ENCODE measurements at regions not wholly inside any gene's neighbourhood (a gene's known extent, or its start where the extent isn't known, plus 50 kb on each side); places are given as distances from the start of the nearest gene placed in this dataset.

DNA sequence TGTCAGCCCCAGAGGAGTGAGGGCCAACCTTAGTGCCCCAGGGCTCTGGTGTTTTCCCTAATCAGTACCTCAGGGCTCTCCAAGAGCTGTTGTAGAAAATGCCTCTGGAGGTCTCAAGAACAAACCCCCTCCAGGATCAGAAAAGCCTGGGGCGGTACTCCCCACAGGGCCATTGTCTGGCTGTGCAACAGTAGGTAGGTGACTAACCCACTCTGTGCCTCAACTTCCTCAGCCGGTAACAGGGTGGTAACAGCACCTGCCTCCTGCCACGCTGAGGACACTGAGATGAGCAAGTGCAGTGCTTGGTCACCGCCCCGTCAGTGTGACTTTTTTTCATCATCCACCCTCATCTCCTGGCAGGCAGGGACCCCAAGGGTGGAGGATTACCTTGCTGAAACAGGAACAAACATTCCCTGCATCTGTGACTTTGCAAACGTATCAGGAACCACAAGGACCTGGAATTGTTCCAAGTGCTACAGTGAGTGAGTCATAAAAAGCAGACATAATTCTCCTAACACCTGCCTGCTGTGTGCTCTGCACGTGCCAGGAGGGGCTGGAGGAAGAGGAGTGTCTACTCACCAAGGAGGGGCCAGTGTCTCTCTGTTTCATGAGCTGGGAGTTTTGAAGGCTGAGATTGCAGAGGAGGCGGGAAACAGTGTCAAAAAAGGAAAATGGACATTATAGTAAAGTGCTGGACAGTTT is 440.8 kb downstream of the NPHP4 start:
- no peak for DNase-seq (ENCODE audit: extremely low read depth, low read depth)

DNA sequence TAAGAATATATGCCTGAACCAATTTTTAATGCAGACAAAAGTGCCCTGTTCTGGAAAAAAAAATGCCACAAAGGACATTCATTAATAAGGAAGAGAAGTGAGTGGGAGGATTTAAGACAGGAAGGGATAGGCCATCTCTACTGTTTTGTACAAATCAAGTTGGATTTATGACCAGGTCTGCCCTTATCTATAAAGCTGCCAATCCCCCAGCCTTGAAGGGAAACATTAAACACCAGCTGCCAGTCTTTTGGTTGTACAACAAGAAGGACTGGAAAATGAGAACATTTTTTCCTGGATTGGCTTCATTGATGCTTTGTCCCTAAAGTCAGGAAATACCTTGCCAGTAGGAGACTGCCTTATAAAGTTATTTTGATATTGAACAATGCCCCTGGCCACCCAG is 444.0 kb downstream of the NPHP4 start:
- no peak for DNase-seq (ENCODE audit: extremely low read depth, low read depth)

DNA sequence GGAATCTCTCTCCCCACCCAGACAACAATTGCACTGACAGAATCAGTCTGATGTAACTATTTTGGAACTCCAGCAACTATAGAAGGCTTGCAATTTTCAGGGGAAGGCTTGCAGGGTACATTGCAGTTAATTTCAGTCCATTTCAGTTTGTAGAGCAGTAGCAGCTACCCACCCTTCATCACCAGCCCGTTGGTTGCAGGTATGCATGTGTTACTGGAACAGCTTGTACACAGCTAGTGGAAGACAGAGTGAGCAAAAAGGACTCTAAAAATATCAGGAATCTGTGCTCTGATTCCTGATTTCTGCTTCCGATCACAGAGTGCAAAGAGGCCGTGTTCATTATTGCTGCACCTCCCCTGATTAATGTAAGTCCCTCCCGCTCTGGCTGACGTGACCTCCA is 449.0 kb downstream of the NPHP4 start:
- no peak for DNase-seq (ENCODE audit: extremely low read depth, low read depth)

DNA sequence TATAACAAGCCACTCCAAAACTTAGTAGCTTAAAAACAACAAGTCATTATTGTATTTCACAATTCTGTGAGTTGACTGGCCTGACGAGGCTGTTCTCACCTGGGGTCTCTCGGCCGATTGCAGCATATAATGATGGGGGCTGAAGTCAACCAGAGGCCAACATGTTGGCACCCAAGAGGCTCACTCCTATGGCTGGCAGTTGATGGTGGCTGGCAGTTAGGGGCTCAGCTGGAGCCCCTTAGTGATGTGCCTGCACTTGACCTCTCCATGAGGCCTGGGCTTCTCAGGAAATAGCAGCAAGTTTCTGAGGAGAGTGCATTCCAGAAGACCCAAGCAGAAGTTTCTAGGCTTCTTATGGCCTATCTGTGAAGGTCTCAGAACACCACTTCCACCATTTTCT is 459.4 kb downstream of the NPHP4 start:
- DNase-seq (ENCODE audit: extremely low read depth, low read depth) = no peak

DNA sequence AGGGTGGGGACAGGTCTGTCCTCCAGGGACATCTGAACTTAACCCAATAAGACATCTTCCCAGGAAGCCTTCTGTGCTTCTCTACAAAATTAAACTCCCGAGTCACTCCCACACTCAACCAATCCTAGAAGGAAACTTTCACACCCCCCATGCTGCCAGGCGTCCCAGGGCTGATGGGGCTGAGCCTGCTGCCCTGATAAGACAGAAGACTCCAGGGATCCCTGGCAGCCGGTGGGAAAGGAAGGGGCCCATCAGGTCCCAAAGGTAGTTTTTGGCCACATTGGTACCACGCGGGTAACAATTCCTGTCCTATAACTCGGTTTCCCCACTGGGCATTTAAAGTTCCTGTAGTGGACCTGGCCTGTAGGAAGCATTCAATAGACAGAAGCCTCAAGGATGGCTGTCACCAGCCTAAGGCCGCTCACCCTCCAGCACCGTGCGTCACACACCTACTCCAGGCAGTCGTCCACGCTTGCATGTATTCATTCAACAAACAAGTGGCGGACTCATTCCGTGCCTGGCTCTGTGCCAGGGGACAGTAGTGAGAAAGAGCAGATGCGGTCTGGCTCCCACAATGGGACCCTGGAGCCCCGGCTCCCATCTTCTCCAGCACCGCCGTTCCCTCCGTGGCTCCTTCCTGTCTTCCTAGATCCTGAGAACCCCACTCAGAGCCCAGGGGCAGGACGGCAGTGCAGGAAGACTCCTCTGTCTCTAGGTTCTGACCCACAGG is 465.2 kb downstream of the NPHP4 start:
- no peak for DNase-seq (ENCODE audit: extremely low read depth, low read depth)

DNA sequence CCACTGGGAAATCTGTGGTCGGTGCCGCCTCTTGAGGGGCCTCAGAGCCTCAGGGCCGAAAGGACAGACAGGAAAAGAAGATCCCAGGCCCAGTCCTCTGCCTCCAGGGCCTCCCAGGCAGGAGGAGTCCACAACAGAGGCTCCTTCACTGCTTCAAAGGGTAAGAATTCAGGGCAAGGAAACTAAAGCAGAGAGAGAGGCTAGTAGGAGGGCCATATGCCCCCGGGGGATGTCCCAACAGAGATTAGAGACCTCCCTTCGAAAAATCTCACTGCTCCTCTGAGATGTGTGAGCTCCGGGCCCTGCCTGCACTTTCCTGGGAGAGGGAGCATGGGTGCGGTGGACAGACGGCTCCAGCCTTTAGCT is 465.9 kb downstream of the NPHP4 start:
- DNase-seq (ENCODE audit: extremely low read depth, low read depth) = no peak

DNA sequence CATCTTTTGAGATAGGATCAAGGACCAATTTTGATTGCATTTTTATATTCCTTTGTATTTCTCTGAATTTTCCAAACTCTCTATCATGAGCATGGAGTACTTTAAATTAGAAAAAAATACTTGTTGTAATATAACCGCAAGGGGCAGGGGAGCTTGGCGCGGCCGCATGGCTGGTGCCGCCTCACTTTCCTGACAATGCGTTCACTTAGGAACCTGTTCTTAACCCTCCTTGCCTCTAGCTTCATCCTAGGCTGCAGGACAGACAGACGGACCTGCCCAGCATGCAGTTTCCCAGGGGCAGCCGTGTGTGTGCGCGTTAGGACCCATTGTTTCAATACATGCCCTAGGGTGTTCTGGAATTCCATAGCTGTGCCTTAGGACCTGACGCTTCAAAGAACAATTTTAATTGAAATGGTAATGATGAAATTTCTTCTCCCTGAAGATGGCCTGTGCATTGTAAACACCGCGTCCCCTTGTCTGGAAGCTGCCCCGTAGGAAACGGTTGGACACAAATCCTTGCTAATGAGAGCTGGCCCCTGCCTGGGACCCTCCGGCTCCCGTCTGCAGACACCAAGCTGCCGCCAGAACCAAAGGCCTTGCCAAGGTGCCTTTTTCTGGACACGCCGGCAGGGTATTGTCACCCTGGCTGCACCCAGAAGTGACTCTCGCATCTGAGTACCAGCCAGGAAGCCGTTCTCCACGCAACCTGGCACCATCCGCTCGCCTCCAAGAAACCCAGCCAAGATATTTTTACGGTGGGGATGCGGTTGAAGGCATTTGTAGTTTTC is 466.4 kb downstream of the NPHP4 start:
- DNase-seq (ENCODE audit: extremely low read depth, low read depth) = no peak

DNA sequence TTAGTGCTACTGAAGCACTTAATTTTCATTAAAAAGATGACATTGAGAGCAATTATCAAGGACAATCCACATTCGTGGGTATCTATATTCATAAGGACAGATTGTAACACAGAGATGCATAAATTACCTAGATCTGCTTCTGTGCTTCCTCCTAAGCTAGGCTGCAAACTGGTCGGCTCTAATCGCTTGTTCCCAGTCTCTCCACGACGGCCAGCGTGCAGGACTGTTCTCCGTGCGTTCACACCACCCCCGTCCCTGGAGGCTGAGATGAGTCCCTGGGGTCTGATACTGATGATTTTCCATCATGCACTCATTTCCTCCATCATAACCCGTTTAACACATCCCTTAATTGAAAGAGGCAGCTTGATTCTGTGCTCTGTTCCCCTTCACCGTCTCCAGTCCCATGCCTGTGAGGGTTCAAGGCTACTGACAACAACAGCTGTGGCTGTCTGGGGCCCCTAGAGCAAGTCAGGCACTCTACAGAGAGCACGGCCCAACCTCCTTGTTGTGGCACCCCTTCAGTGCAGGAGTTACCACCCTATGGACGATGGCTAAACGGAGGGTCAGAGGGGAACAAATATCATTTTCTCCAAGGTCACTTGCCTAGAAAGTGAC is 469.6 kb downstream of the NPHP4 start:
- DNase-seq (ENCODE audit: extremely low read depth, low read depth) = no peak

DNA sequence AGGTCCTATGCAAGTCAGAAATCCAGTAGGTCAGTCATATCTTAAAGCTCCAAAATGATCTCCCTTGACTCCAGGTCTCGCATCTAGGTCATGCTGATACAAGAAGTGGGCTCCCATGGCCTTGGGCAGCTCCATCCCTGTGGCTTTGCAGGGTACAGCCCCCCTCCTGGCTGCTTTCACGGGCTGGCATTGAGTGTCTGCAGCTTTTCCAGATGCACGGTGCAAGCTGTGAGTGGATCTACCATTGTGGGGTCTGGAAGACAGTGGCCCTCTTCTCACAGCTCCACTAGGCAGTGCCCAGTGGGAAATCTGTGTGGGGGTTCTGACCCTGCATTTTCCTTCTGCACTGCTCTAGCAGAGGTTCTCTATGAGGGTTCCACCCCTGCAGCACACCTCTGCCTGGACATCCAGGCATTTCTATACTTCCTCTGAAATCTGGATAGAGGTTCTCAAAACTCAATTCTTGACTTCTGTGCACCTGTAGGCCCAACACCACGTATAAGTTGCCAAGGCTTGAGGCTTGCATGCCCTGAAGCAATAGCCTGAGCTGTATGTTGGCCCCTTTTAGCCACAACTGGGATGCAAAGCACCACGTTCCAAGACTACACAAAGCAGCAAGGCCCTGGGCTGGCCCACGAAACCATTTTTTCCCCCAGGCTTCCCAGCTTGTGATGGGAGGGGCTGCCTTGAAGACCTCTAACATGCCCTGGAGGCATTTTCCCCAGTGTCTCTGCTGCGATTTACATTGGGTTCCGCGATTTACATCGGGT is 472.7 kb downstream of the NPHP4 start:
- no peak for DNase-seq (ENCODE audit: extremely low read depth, low read depth)

DNA sequence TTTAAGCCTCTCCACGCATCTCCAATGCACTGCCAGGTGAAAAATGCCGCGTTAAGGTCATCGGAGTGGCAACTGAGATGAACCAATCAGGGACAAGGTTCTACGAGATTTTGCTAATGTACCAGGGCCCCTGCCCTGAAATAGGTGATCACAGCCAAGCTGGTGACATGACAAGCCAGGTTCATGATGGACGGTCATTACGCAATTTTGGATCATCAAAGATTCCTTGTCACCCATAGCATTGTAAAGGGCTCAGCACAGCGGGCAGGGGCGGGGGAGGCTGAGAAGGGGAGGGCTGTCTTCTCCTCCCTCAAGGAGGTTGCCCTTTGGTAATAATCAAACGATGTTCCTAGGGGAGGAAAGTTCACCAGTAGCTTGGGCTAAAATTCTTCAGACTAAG is 475.5 kb downstream of the NPHP4 start:
- no peak for DNase-seq (ENCODE audit: extremely low read depth, low read depth)

DNA sequence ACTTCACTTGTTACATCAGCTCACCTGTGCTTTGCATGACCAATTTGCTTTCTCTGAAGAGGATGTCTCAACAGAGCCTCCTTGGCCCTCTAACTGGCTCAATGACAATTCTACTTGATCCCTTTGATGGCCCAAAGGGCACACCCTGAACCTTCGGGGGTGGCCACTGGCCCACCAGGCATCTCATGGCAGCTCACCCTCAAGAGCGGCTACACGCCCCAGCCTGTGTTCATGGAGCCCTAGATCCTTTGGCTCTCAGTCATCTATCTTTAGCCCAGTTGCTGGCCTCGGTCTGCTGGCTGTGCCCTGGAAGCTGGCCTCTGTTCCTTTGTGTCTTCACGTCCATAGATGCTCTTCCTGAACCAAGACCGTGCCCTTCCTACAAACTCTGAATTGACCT is 476.7 kb downstream of the NPHP4 start:
- DNase-seq (ENCODE audit: extremely low read depth, low read depth) = no peak

DNA sequence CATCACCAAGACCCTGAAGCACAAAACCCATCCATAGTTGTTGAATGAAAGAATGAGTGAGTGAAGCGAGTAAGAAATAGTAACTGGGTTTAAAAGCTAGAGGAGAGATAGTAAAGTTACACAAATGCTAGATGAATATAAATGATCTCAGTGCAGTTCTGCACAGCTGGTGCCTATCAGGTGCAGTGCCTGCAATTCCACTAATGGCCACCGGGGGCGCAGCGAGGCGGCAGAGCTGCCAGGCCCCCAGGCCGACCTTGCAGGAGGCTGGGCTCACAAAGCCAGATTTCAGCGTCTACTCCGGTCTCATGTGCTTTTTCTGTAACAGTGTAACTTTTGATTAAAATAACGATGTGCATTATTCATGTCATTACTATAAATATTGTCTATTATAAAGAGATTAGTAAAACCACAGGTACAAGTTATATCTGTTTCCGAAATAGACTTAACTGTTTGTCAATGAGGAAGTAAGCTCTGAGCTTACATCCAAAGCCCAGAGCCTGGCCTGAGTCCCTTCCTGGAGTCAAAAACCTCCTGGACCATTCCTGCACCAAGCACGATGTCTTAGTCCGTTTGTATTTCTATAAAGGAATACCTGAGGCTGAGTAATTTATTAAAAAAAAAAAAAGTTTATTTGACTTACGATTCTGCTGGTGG is 477.6 kb downstream of the NPHP4 start:
- peak; percentile 14 for DNase-seq (ENCODE audit: extremely low read depth, low read depth)

DNA sequence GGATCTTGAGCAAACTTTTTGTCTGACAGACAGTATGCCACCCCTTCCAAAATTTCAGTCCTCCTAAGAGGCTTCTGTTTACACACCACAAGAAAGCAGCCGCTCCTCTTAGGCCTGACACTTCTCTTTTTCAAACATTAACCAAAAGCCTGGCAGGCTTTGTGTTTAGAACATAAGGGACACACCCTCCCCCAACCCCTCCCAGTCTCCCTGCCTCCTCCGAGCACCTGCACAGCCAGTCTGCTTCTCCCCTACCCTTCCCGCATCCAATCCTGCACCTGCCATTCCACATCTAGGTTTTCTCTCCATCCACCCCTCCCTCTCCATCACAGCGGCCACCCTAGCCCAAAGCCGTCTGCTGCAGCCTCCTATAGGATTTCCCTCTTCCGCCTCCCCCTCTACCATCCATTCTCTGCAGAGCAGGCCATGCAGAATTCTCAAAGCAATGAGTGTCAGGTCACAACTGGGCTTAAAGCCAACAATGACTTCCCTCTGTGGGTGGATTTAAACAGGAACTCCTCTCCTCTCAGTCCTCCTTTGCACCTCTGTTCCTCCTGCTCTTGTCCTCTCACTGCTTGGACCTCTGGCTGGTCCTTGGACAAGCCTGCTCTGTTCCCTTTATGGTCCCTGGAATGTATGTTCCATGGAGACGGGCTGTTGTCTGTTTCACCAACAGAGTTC is 478.2 kb downstream of the NPHP4 start:
- DNase-seq (ENCODE audit: extremely low read depth, low read depth) = no peak

DNA sequence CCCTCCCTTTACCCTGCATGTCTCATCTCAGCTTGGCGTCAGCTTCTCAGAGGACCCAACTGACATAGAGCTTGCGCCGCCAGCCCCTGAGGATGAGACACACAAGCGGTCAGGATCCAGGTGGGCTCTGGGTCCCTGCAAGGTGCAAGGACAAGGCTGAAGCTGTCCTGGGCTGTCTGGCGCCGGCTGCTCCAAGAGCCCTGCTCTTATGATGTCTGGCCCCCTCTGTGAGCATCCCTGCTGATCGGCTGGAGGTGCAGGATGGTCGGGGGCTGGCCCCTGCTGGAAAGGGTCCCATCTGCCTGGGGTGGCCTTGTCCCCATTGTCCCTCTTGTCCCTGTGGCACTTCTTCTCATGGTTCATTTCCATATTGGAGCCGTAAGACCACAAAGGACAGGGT is 479.0 kb downstream of the NPHP4 start:
- DNase-seq (ENCODE audit: extremely low read depth, low read depth) = no peak

DNA sequence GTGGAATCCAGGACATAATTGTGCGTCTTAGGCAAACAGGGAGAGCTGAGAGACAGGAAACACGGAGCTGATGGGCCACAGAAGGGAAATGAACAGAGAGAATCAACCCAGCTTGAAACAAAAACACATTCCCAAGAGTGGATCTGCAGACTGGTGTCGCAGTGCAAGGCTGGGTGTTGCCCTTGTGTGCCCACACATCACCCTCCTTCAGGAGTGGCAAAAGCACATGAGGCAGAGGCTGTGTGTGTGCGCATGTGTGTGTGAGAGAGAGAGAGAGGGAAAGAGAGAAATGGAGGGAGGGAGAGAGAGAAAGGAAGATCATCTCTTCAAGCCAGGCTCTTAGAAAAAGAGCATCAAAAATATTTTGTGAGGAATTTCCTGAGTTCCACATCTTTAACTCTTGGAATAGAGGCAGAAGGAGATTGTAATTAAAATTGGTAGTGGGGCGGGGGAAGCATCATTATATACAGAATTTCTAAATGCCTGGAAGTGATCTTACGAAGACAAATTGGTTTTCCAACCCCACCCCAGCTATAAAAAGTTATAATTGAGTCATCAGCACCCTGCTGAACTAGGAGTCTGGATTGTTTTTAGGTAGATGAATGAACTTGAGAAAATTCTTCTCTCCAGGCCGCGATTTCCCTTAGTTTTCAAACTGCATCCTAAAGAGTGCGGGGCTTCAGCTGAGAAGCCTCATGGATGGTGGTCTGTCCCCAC is 480.7 kb downstream of the NPHP4 start:
- no peak for DNase-seq (ENCODE audit: extremely low read depth, low read depth)

DNA sequence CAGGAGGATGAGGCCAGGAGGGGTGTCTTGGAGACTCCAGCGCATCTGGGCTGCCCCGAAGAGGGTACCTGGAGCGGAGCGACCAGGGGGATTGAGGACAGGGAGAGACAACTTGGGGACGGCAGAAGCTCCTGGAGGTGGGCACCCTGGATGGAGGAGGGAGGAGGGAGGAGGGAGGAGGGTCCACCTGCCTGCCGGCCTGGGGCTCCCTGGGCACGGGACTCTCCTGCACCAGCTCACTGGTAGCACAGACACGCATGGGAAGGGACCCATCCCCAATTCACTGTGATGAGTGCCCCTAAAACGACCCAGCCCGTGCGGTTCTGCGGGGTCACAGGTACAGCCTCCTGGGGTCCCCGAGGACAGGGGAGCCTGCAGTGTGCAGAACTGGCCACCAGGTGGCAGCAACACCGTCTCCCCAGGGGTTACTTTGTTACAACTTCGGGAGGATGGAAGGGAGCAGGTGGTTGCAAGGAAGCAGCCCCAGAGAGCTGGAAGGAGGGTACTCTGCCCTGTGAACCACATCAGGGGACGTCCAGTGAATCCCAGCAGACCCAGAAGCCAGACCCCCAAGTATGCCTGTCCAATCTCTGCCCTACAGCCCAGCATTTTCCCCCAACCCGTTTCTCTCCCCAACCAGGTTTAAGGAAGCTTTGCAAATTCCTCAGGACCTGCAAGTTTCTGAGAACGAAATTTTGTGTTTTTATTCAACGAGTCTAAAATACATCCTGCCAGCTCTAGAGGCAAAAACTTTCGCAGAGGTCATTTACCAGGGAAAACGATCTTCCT is 482.4 kb downstream of the NPHP4 start:
- peak; percentile 12 for DNase-seq (ENCODE audit: extremely low read depth, low read depth)

DNA sequence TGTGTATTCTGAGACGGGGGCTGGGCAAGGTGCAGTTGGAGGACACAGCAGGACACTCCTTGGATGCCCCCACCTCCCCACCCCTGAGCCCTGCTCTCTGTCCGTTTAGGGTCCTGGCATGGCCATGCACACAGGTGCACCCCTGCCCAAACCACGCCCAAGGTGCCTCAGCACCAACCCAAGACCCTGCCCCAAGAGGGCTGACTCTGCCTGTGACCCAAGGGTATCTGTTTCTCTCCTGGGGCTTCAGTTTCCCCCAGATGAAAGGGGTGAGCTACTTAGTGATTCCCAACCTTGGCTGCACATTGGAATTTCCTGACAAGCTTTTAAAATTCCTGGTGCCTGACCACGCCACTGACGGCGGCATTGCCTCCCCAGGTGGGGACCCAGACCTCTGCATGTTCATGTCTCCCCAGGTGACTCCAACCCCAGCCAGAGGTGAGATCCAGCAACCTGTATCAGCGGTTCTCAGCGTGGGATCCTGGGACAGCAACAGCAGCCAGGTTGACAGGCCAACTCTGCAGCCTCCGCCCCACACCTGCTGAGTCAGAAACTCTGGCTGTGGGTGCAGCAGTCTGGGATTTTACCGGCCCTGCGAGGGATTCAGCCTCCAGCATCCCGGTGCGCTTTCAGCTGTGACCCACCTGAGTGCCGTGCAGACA is 483.4 kb downstream of the NPHP4 start:
- no peak for DNase-seq (ENCODE audit: extremely low read depth, low read depth)

DNA sequence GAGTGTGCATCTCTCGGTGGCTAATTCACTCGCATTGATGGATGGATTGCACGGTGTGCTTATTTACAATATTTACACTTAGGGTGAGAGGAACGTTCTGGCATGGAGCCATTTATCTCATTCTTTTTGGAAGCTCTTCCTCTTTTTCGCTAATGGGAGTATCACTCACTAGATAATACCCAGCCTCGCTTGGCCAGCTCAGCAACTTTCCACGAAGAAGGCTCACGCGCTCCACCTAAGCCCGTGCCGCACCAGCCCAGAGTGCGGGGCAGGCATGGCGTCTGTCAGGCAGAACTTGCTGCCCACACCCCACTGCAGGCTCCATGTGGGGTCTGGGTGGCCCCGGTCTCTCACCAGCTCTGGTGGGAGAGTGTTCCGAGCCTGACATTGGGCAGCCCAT is 484.9 kb downstream of the NPHP4 start:
- no peak for DNase-seq (ENCODE audit: extremely low read depth, low read depth)
